Endothelial cell of umbilical vein (primary cell): ENCODE measurements at regions not wholly inside any gene's neighbourhood (a gene's known extent, or its start where the extent isn't known, plus 50 kb on each side); places are given as distances from the start of the nearest gene placed in this dataset.

Source experiments
- BruUV-seq: library from RNA; stranded (reverse); fragments of 400-500 nt; replicated peaks from 2 replicates; lab custom pipeline; 2021; lab: Mats Ljungman, UMichigan
- CTCF ChIA-PET: fragments of 300-600, 350-600 bp; sonication (Branson Sonifier 250); formaldehyde crosslinking; loops from one replicate; lab custom pipeline; 2021; ENCODE audit warnings: antibody characterized with exemption, inconsistent platforms; lab: Charles Lee
- POLR2A ChIA-PET: fragments of 300-600, 350-600 bp; sonication (Branson Sonifier 250); formaldehyde crosslinking; loops from one replicate; lab custom pipeline; 2021; ENCODE audit warnings: antibody characterized with exemption, inconsistent platforms; lab: Charles Lee
- DNase-seq: peaks from one replicate; pipeline ENCODE4 v3.0.0-alpha.2; 2011; ENCODE audit warnings: low read depth, low spot score
- FAIRE-seq: peaks from 2 replicates; lab custom pipeline; 2011; peaks lifted over from hg19 to GRCh38; lab: Jason Lieb, UNC
- H2AFZ ChIP-seq: 2 replicates; pipeline ENCODE4 v1.6.0; 2012; ENCODE audit warnings: low read depth, low read length, control low read depth, inconsistent platforms
- H3K27ac ChIP-seq: 2 replicates; pipeline ENCODE4 v1.5.1; 2011; ENCODE audit warnings: low read depth, mild to moderate bottlenecking, control low read depth, low read length, moderate library complexity; ENCODE audit not compliant: insufficient read depth
- H3K27me3 ChIP-seq, 2 experiments: 2 replicates each; pipeline versions ENCODE4 v1.6.0 to v1.6.1; 2011; ENCODE audit warnings: low read length in 2 of 2, mixed read lengths in 1 of 2; ENCODE audit not compliant: control insufficient read depth in 2 of 2, insufficient read depth in 2 of 2
- H3K36me3 ChIP-seq, 2 experiments: 2 replicates in 1 of 2; 3 replicates in 1 of 2; pipeline ENCODE4 v1.5.1; 2011; ENCODE audit warnings: low read length in 2 of 2, mild to moderate bottlenecking in 1 of 2, moderate library complexity in 1 of 2; ENCODE audit not compliant: control insufficient read depth in 2 of 2, insufficient read depth in 2 of 2; ENCODE audit errors: extremely low read depth in 1 of 2
- H3K4me1 ChIP-seq: 3 replicates; pipeline ENCODE4 v1.5.1; 2011; ENCODE audit warnings: mild to moderate bottlenecking, low read length; ENCODE audit not compliant: control insufficient read depth, insufficient read depth; ENCODE audit errors: extremely low read depth
- H3K4me2 ChIP-seq: 2 replicates; pipeline ENCODE4 v1.6.1; 2011; ENCODE audit warnings: low read length, control low read depth, mixed read lengths; ENCODE audit not compliant: insufficient read depth
- H3K4me3 ChIP-seq, 3 experiments: fragments of 200-600 bp in 1 of 3; sonication (generic), shearing (Covaris generic) in 1 of 3; replicated peaks in 1 of 3; 2 replicates each; pipeline ENCODE4 v1.5.1; 2011 to 2016; ENCODE audit warnings: control low read depth in 3 of 3, low read length in 3 of 3, mild to moderate bottlenecking in 2 of 3, inconsistent platforms in 1 of 3, low read depth in 1 of 3, moderate library complexity in 1 of 3; ENCODE audit not compliant: insufficient read depth in 1 of 3
- H3K79me2 ChIP-seq: 2 replicates; pipeline ENCODE4 v1.6.0; 2012; ENCODE audit warnings: low read length, inconsistent platforms; ENCODE audit not compliant: control insufficient read depth, insufficient read depth
- H3K9ac ChIP-seq: replicated peaks from 2 replicates; pipeline ENCODE3; 2011; ENCODE audit warnings: low read length, control low read depth; ENCODE audit not compliant: insufficient read depth; ENCODE audit errors: extremely low read depth
- H3K9me1 ChIP-seq: replicated peaks from 3 replicates; pipeline ENCODE4 v1.6.0; 2011; ENCODE audit warnings: mild to moderate bottlenecking, low read length; ENCODE audit not compliant: control insufficient read depth, insufficient read depth; ENCODE audit errors: extremely low read depth
- H3K9me3 ChIP-seq: replicated peaks from 2 replicates; pipeline ENCODE4 v1.5.1; 2012; ENCODE audit warnings: low read length, inconsistent platforms; ENCODE audit not compliant: control insufficient read depth, insufficient read depth
- H4K20me1 ChIP-seq: replicated peaks from 2 replicates; pipeline ENCODE3; 2011; ENCODE audit warnings: mild to moderate bottlenecking, low read length; ENCODE audit not compliant: control insufficient read depth, insufficient read depth; ENCODE audit errors: extremely low read depth
- EZH2 ChIP-seq: IDR thresholded peaks from 2 replicates; pipeline ENCODE4 v1.6.1; 2012; ENCODE audit warnings: borderline replicate concordance, low read depth, mild to moderate bottlenecking, moderate library complexity, low read length, inconsistent platforms; ENCODE audit not compliant: severe bottlenecking
- FOS ChIP-seq: IDR thresholded peaks from 2 replicates; pipeline ENCODE4 v1.6.1; 2011; ENCODE audit warnings: mild to moderate bottlenecking, low read length, moderate library complexity, borderline replicate concordance; ENCODE audit not compliant: insufficient read depth
- GATA2 ChIP-seq: IDR thresholded peaks from 2 replicates; pipeline ENCODE4 v1.7.0; 2011; ENCODE audit warnings: low read depth, mild to moderate bottlenecking, moderate library complexity, mixed read lengths, low read length; ENCODE audit not compliant: insufficient read length, insufficient read depth
- JUN ChIP-seq: IDR thresholded peaks from 2 replicates; pipeline ENCODE4 v1.6.1; 2011; ENCODE audit warnings: borderline replicate concordance, low read depth; ENCODE audit not compliant: insufficient read length, insufficient read depth
- MAX ChIP-seq: IDR thresholded peaks from 2 replicates; pipeline ENCODE4 v1.6.1; 2011; ENCODE audit not compliant: insufficient read depth, insufficient read length
- MYC ChIP-seq: IDR thresholded peaks from one replicate; pipeline ENCODE4 v1.6.1; 2011; ENCODE audit warnings: mild to moderate bottlenecking, low read depth, low read length
- POLR2A ChIP-seq: IDR thresholded peaks from 2 replicates; pipeline ENCODE4 v1.6.1; 2012; ENCODE audit warnings: low read depth, mild to moderate bottlenecking, control low read depth, low read length
- POLR2AphosphoS5 ChIP-seq: IDR thresholded peaks from 2 replicates; pipeline ENCODE4 v1.6.1; 2012; ENCODE audit warnings: low read depth, mild to moderate bottlenecking, control low read depth, low read length, moderate library complexity; ENCODE audit not compliant: insufficient read depth
- dilution Hi-C: fragments of 300-500 bp; cut with MboI; formaldehyde crosslinking; loops from one replicate; pipeline ENCODE4 v1.15.0; 2019; ENCODE audit warnings: low sequenced_read_pairs; ENCODE audit not compliant: extremely low pct_ligation_motif_present
- intact Hi-C: fragments of 100-400 bp; cut with micrococcal nuclease; formaldehyde crosslinking; loops from one replicate; pipeline ENCODE4 v1.10.0; 2022
- TF ChIP-seq, protein P1 (sequence below), 2 donors: IDR thresholded peaks; 1 replicate in 1 of 2; 2 replicates in 1 of 2; pipeline ENCODE4 v1.5.1; 2011; ENCODE audit warnings: low read length in 2 of 2, mild to moderate bottlenecking in 2 of 2, moderate library complexity in 2 of 2, control low read depth in 1 of 2, inconsistent platforms in 1 of 2, low read depth in 1 of 2; ENCODE audit not compliant: insufficient read depth in 1 of 2; ENCODE audit errors: extremely low read depth in 1 of 2

- Histone ChIP-seq H2AFZ (no peak overlapping the region), H3K27me3 (no peaks in the 10 kb centered on the region), H3K36me3 (no peaks in the 10 kb centered on the region), H4K20me1 (no peaks in the 10 kb centered on the region), H3K4me1 (no peaks in the 10 kb centered on the region), H3K9me1 (no peaks in the 10 kb centered on the region), H3K4me2 (no peak overlapping the region), H3K9ac (no peak overlapping the region), H3K79me2 (no peaks in the 10 kb centered on the region), H3K4me3 (no peak overlapping the region), H3K9me3 (no peaks in the 10 kb centered on the region), H3K27ac (no peak overlapping the region)
- dilution Hi-C loops: no loop called here
- BruUV-seq: no TSS peak
- ChIA-PET POLR2A (no interaction called here), CTCF (no interaction called here)
- intact Hi-C loops: no loop called here
- no peak for DNase-seq
- TF ChIP-seq GATA2: no peak
- FAIRE-seq: no peak
These were observed 246.7 kb upstream of the SDK2 start for GRCh38 chr17:73890831-73891405.

DNA sequence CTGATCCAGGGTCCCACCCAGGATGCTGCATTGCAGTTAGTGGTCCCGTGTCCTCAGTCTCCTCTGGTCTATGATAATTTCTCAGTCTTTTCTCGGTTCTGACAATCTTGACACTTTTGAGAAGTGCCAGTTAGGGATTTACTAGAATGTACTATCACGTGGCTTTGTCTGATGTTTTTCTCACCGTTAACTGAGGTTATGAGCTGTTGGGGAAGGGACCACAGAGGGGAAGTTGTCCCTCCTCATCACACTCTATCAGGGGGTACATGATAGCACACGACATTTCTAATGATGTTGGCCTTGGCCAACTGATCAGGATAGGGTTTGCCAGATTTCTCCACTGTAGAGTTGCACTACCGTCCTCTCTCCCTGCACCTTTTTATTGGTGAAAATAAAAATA lies 250.9 kb upstream of the SDK2 start:
- H3K9me1 ChIP-seq: no peaks in the 10 kb centered on the region
- TF ChIP-seq, protein P1, sequence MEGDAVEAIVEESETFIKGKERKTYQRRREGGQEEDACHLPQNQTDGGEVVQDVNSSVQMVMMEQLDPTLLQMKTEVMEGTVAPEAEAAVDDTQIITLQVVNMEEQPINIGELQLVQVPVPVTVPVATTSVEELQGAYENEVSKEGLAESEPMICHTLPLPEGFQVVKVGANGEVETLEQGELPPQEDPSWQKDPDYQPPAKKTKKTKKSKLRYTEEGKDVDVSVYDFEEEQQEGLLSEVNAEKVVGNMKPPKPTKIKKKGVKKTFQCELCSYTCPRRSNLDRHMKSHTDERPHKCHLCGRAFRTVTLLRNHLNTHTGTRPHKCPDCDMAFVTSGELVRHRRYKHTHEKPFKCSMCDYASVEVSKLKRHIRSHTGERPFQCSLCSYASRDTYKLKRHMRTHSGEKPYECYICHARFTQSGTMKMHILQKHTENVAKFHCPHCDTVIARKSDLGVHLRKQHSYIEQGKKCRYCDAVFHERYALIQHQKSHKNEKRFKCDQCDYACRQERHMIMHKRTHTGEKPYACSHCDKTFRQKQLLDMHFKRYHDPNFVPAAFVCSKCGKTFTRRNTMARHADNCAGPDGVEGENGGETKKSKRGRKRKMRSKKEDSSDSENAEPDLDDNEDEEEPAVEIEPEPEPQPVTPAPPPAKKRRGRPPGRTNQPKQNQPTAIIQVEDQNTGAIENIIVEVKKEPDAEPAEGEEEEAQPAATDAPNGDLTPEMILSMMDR (IDR thresholded peaks at IDR 0.05; ENCODE audit: extremely low read depth in 1 of 2, insufficient read depth in 1 of 2, low read depth in 1 of 2, low read length in 2 of 2): no peak
- TF ChIP-seq JUN (no peak), GATA2 (no peak), EZH2 (no peak), POLR2AphosphoS5 (no peak), MYC (no peak), MAX (no peak), POLR2A (no peak), FOS (no peak)
- H3K4me3 ChIP-seq: no peak overlapping the region
- H3K4me1 ChIP-seq: no peaks in the 10 kb centered on the region
- CTCF ChIA-PET: no interaction called here
- H3K79me2 ChIP-seq: no peaks in the 10 kb centered on the region
- no peak overlapping the region for H3K27ac ChIP-seq
- no TSS peak for BruUV-seq
- FAIRE-seq (no peak), DNase-seq (no peak)
- no peak overlapping the region for H3K9ac ChIP-seq
- no peaks in the 10 kb centered on the region for H3K9me3 ChIP-seq
- no peak overlapping the region for H2AFZ ChIP-seq
- H3K27me3 ChIP-seq: no peaks in the 10 kb centered on the region
- intact Hi-C loops: no loop called here
- no peaks in the 10 kb centered on the region for H4K20me1 ChIP-seq
- no peaks in the 10 kb centered on the region for H3K36me3 ChIP-seq
- H3K4me2 ChIP-seq: no peak overlapping the region
- dilution Hi-C loops: no loop called here
- POLR2A ChIA-PET: no interaction called here
